ENCODE measurements at regions not wholly inside any gene's neighbourhood (a gene's known extent, or its start where the extent isn't known, plus 50 kb on each side); places are given as distances from the start of the nearest gene placed in this dataset.
"Not testable (repeated sequence)": the region's sequence is repeated elsewhere in the genome, so short reads cannot be mapped to it uniquely, and the experiment has no call there.

- DNase-seq (ENCODE audit: low read depth), result no peak
Measured at GRCh38 chr6:28768187-28768913, 155.4 kb downstream of the TRIM27 start.

GRCh38 chr6:28769626-28770402 lies 154.0 kb downstream of the TRIM27 start:
- DNase-seq (ENCODE audit: low read depth), result no peak

- no peak for DNase-seq (ENCODE audit: low read depth)
Measured at GRCh38 chr6:28770732-28771131, 153.1 kb downstream of the TRIM27 start.

GRCh38 chr6:28771401-28772267 lies 152.2 kb downstream of the TRIM27 start:
- no peak for DNase-seq (ENCODE audit: low read depth)

DNA sequence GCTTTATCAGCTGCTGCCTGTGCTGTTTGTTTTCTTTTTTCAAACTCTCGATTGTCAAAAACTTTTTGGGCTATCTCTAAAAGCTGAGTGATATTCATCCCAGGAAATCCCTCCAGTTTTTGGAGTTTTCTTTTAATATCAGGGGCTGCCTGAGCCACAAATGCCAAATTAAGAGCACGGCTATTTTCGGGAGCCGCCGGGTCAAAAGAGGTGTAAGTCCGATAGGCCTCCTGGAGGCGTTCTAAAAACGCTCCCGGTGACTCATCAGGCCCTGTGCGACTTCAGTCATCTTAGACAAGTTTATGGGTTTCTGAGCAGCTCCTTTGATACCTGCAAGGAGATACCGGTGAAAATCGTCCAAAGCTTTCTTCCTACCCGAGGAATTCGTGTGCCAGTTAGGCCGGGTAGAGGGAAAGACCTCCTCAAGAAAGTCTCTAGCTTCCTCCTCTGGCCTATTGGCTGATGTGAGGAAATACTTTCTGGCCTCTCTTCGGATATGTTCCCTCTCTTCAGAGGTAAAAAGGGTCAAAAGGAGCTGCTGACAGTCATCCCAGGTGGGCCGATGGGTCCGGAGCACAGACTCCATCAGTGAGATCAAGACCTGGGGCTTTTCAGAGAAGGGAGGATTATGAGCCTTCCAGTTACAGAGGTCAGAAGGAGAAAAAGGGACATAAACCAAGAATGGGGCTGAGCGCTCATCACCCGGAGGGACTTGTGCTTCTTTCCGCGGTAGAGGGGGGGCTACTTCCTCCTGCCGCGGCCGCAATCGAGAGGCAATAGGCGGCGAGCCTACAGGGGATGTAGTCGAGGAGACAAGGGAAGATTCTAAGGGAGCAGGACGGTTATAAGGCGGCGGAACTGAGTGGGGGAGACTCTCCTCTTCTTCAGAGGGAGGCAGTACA lies 151.1 kb downstream of the TRIM27 start:
- no peak for DNase-seq (ENCODE audit: low read depth)

GRCh38 chr6:28774292-28775051 lies 149.3 kb downstream of the TRIM27 start:
- no peak for DNase-seq (ENCODE audit: low read depth)

DNA sequence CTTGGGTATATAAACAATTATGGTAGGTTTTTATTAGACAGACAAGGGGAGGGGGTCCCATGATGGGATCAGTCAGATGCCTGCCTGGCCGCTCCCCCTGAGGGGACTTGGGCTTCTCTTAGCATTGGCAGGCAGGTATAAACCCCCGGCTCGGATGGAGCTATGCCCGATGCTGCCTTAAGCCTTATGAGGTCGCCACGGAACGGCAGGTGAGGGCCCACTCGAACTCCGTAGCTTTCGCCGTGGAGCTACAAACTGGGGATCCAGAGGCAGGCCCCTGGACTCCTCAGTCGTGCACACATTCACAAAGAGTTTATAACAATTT lies 148.8 kb downstream of the TRIM27 start:
- DNase-seq (ENCODE audit: low read depth), result no peak

DNA sequence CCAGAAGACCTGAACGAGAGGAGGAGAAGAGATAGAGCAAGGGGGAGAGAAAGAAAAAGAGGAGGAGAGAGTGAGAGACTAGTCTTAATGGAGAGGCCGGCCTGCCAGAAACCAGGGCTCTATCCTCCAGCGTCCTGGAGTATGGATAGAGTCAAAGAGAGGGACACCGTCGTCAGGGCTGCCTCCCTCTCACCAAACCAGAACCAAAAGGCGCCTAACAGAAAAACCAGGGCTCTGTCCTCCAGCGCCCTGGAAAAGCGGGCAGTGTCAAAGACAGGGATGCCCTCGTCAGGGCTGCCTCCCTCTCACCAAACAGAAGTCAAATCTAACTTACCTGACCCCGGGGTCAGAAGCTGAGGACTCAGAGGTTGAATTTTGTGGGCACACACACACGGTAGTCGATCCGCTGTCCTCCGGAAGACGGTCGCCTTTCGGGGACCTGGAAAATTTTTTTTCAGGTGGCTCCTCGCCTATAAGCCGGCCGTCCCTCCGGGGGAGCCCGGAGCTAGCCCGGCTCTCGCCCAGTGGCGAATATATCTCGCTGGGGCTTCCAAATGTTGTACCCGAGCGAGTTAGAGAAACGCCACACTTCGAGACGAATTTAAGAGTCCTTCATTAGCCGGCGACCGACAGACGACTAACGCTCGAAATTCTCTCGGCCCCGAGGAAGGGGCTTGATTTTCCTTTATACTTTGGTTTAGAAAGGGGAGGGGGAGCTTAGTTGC lies 148.2 kb downstream of the TRIM27 start:
- no peak for DNase-seq (ENCODE audit: low read depth)

- DNase-seq (ENCODE audit: low read depth), result no peak
Measured at GRCh38 chr6:28776269-28777146, 147.3 kb downstream of the TRIM27 start.

GRCh38 chr6:28777147-28777461 lies 146.7 kb downstream of the TRIM27 start:
- DNase-seq (ENCODE audit: low read depth), result no peak

GRCh38 chr6:28782113-28782673 lies 141.6 kb downstream of the TRIM27 start:
- DNase-seq (ENCODE audit: low read depth), result no peak

GRCh38 chr6:28785962-28786679 lies 137.7 kb downstream of the TRIM27 start:
- DNase-seq (ENCODE audit: low read depth), result no peak

- no peak for DNase-seq (ENCODE audit: low read depth)
Measured at GRCh38 chr6:28789553-28790083, 134.2 kb downstream of the TRIM27 start.

DNA sequence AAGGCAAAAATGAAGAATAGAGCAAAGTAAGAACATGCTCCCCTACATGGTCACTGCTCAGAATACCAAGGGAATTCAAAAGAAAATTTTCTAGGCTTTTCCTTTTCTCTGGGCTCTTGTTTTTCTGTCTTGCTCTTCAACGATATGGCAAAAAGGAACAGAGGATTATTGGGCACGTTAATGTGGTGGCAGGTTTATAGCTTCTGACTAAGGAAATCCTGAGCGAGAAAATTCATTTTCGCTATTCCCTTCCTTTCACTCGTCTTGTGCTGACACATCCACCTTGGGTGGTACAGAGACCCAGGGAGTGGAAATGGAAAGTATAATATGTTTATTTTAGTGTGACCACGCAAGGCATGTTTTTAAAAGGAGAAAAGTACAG lies 132.8 kb downstream of the TRIM27 start:
- no peak for DNase-seq (ENCODE audit: low read depth)

DNA sequence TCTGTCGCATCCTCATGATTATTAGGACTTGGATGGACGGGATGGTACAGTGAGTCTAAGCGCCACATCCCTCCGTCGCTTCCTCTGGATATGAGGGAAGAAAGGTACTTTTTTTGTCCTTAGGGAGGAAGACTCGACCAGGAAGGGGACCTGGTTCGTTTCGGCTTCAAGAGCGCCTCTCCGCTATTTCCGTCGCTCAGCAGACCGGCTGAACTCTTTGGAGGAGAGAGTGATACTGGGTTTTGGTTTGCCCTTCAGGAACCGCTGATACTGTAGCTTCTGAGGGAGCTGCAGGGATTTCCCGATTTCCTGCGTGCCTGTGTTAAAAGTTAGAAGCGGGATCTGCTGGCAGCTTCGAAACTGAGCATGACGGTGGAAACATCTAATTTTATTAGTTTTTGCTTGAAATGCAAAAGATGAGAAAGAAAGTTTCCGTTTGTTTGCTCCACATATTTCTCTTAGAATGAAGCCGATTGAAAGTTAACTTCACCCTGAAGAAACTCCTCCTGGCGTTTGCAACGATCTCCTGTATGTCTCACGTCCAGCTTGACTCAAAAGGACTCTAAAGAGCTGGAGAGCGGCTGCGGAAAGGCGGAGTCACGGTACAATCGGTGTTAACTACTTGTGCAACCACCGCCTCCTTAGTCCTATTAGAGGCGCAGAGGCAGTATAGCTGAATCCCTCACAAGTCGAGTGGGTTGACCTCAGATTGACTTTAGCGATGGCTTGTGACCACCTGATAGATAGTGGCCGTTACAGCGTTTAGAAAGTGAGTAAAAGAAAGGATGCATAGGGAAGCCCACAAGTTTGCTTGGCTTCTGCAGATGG lies 129.4 kb downstream of the TRIM27 start:
- DNase-seq (ENCODE audit: low read depth), result no peak

DNA sequence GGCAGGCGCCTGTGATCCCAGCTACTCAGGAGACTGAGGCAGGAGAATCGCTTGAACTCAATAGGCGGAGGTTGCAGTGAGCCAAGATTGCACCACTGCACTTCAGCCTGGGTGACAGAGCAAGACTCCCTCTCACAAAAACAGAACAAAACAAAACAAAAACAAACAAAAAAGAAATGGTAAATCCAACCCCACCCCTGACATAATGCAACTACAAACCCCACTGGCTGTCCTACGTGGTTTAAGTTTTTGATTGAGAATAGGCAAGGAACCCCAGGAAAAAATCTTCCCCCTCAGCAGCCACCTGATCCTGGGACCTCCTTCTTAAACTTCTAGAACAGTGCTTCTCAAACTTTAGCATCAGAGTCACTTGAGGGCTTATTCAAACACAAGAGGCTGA lies 123.1 kb downstream of the TRIM27 start:
- not testable (repeated sequence) for DNase-seq (ENCODE audit: low read depth)

Data from stimulated activated CD4-positive, alpha-beta T cell treated with anti-CD3 and anti-CD28 coated beads, Interleukin-2, amount 100 ng/mL, for 4 hours (primary cell).